ENCODE measurements at regions not wholly inside any gene's neighbourhood (a gene's known extent, or its start where the extent isn't known, plus 50 kb on each side); places are given as distances from the start of the nearest gene placed in this dataset.

DNA sequence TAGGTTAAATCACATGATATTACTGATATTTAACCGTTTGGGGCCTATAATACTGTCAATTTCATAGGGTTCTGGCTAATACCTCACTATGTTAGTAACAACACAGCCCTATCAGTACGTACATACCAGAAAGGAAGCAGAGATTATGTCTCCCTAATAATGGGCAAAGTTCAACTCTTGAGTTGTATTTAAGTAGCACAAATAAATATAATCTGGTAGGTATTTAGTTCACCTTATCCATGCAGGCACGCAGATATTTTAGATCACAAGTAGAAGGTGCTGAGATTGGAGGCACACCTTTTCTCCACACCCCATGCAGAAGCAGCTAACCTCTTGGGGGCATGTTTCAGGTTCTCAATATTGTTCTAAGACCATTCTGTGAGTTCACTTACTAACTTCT lies 118.9 kb downstream of the IRS1 start:
- TF ChIP-seq EP300 (IDR thresholded peaks at IDR 0.05; ENCODE audit: low read depth in 2 of 2, low read length in 2 of 2) (no peak), EP300 (CRISPR knock-in tag; IDR thresholded peaks at IDR 0.05; ENCODE audit: borderline replicate concordance) (no peak), ZNF24 (IDR thresholded peaks at IDR 0.05) (no peak)
- TF ChIP-seq, protein P1, sequence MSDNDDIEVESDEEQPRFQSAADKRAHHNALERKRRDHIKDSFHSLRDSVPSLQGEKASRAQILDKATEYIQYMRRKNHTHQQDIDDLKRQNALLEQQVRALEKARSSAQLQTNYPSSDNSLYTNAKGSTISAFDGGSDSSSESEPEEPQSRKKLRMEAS (IDR thresholded peaks at IDR 0.05), result no peak
